HEK293T (cell line): ENCODE measurements at regions not wholly inside any gene's neighbourhood (a gene's known extent, or its start where the extent isn't known, plus 50 kb on each side); places are given as distances from the start of the nearest gene placed in this dataset.

Experiments
- CTCF ChIA-PET: fragments of 350-600 bp; formaldehyde crosslinking; extraction: SDS; loops from one replicate; lab custom pipeline; 2021; ENCODE audit warnings: antibody characterized with exemption, inconsistent platforms; lab: Yijun Ruan, JAX
- POLR2A ChIA-PET: fragments of 350-600 bp; formaldehyde crosslinking; extraction: SDS; loops from one replicate; lab custom pipeline; 2020; ENCODE audit warnings: antibody characterized with exemption, inconsistent platforms; lab: Yijun Ruan, JAX
- DNase-seq: peaks from one replicate; pipeline ENCODE4 v3.0.0; 2012; ENCODE audit warnings: mixed read lengths; ENCODE audit errors: extremely low spot score
- ARNT ChIP-seq: fragments of 450-650 bp; IDR thresholded peaks from 2 replicates; pipeline ENCODE4 v1.6.1; 2017; ENCODE audit warnings: mild to moderate bottlenecking
- BHLHE40 ChIP-seq: fragments of 450-650 bp; IDR thresholded peaks from 2 replicates; pipeline ENCODE4 v1.6.1; 2016; ENCODE audit warnings: mild to moderate bottlenecking, moderate library complexity, borderline replicate concordance
- CTBP1 ChIP-seq: fragments of 450-650 bp; IDR thresholded peaks from 2 replicates; pipeline ENCODE4 v1.6.1; 2016; ENCODE audit warnings: borderline replicate concordance
- ELF4 ChIP-seq: fragments of 450-650 bp; IDR thresholded peaks from 2 replicates; pipeline ENCODE4 v1.6.1; 2017; ENCODE audit warnings: antibody characterized with exemption
- FOXA1 ChIP-seq: fragments of 450-650 bp; IDR thresholded peaks from 2 replicates; pipeline ENCODE4 v1.6.1; 2016; ENCODE audit warnings: mild to moderate bottlenecking
- FOXK2 ChIP-seq: fragments of 450-650 bp; IDR thresholded peaks from 2 replicates; pipeline ENCODE4 v1.6.1; 2016; ENCODE audit warnings: mild to moderate bottlenecking
- FOXM1 ChIP-seq: fragments of 450-650 bp; IDR thresholded peaks from 2 replicates; pipeline ENCODE4 v1.6.1; 2017; ENCODE audit warnings: mild to moderate bottlenecking, borderline replicate concordance
- HDGF ChIP-seq: fragments of 450-650 bp; IDR thresholded peaks from 2 replicates; pipeline ENCODE4 v1.6.1; 2017; ENCODE audit warnings: antibody characterized with exemption, borderline replicate concordance
- L3MBTL2 ChIP-seq: fragments of 450-650 bp; conservative IDR thresholded peaks from 2 replicates; pipeline ENCODE4 v1.6.1; 2016; ENCODE audit warnings: mild to moderate bottlenecking
- LEF1 ChIP-seq: fragments of 450-650 bp; IDR thresholded peaks from 2 replicates; pipeline ENCODE4 v1.6.1; 2017; ENCODE audit warnings: mild to moderate bottlenecking, borderline replicate concordance
- NFRKB ChIP-seq: fragments of 450-650 bp; IDR thresholded peaks from 2 replicates; pipeline ENCODE4 v1.6.1; 2016; ENCODE audit warnings: mild to moderate bottlenecking, moderate library complexity
- PKNOX1 ChIP-seq: fragments of 450-650 bp; IDR thresholded peaks from 2 replicates; pipeline ENCODE4 v1.6.1; 2016
- SP1 ChIP-seq: fragments of 450-650 bp; IDR thresholded peaks from 2 replicates; pipeline ENCODE4 v1.6.1; 2017
- SUZ12 ChIP-seq: fragments of 450-650 bp; IDR thresholded peaks from 2 replicates; pipeline ENCODE4 v1.6.1; 2016; ENCODE audit warnings: mild to moderate bottlenecking
- TARDBP ChIP-seq: fragments of 450-650 bp; IDR thresholded peaks from 2 replicates; pipeline ENCODE4 v1.6.1; 2016
- ZNF384 ChIP-seq: fragments of 450-650 bp; IDR thresholded peaks from 2 replicates; pipeline ENCODE4 v1.6.1; 2016

- CTCF ChIA-PET: interaction anchor here (0.5 to 1.8 kb wide), 5 partner anchors 13 to 92 kb away, joined by 3 to 5 read pairs (median 3); no protein-coding TSS in a partner anchor
- DNase-seq: no peak
- POLR2A ChIA-PET: no interaction called here
- TF ChIP-seq LEF1 (no peak), PKNOX1 (no peak)
Measured at GRCh38 chr4:26174027-26174426, 146.8 kb upstream of the RBPJ start.

GRCh38 chr4:26175006-26175786 is 145.6 kb upstream of the RBPJ start:
- POLR2A ChIA-PET: no interaction called here
- TF ChIP-seq FOXK2 (no peak), TARDBP (no peak), HDGF (no peak), CTBP1 (no peak), ZNF384 (no peak), L3MBTL2 (no peak), FOXA1 (no peak), ARNT (no peak), SP1 (no peak), SUZ12 (no peak)
- DNase-seq: no peak
- CTCF ChIA-PET: no interaction called here

GRCh38 chr4:26175905-26176470 is 144.8 kb upstream of the RBPJ start:
- ChIA-PET CTCF (interaction anchor here (1.2 kb wide), 1 partner anchor 114 kb away, joined by 4 read pairs; no protein-coding TSS in a partner anchor), POLR2A (no interaction called here)
- TF ChIP-seq NFRKB: no peak
- no peak for TF ChIP-seq PKNOX1
- no peak for TF ChIP-seq LEF1
- TF ChIP-seq ELF4: no peak
- TF ChIP-seq FOXK2: no peak
- TF ChIP-seq FOXA1: no peak
- TF ChIP-seq CTBP1: no peak
- TF ChIP-seq ZNF384: no peak
- TF ChIP-seq FOXM1: no peak
- TF ChIP-seq HDGF: no peak
- no peak for TF ChIP-seq SUZ12
- no peak for TF ChIP-seq ARNT
- TF ChIP-seq SP1: no peak
- no peak for TF ChIP-seq L3MBTL2
- no peak for DNase-seq

GRCh38 chr4:26176598-26177149 is 144.1 kb upstream of the RBPJ start:
- CTCF ChIA-PET: interaction anchor here (1.2 kb wide), 1 partner anchor 115 kb away, joined by 4 read pairs; no protein-coding TSS in a partner anchor
- DNase-seq: no peak
- POLR2A ChIA-PET: no interaction called here
- TF ChIP-seq FOXA1 (no peak), ELF4 (no peak), FOXM1 (no peak), ARNT (no peak), ZNF384 (no peak), PKNOX1 (no peak), LEF1 (no peak), L3MBTL2 (no peak), TARDBP (no peak), SUZ12 (no peak), FOXK2 (no peak), CTBP1 (no peak), NFRKB (no peak)

GRCh38 chr4:26178854-26179253 is 142.0 kb upstream of the RBPJ start:
- ChIA-PET CTCF (interaction anchor here (0.6 kb wide), 1 partner anchor 26 kb away, joined by 3 read pairs; no protein-coding TSS in a partner anchor), POLR2A (no interaction called here)
- no peak for DNase-seq
- no peak for TF ChIP-seq FOXA1
- no peak for TF ChIP-seq L3MBTL2
- TF ChIP-seq TARDBP: no peak
- no peak for TF ChIP-seq PKNOX1
- TF ChIP-seq HDGF: no peak
- no peak for TF ChIP-seq LEF1
- no peak for TF ChIP-seq NFRKB
- no peak for TF ChIP-seq ELF4
- TF ChIP-seq CTBP1: no peak
- TF ChIP-seq SP1: no peak
- TF ChIP-seq SUZ12: no peak
- no peak for TF ChIP-seq BHLHE40
- TF ChIP-seq FOXK2: no peak
- TF ChIP-seq FOXM1: no peak
